Naive B cell (primary cell): ENCODE measurements at regions not wholly inside any gene's neighbourhood (a gene's known extent, or its start where the extent isn't known, plus 50 kb on each side); places are given as distances from the start of the nearest gene placed in this dataset.

ENCODE experiments used
- ATAC-seq, 2 donors: fragments of 150-1000 bp; cut with Tn5 transposase; 2 replicates each; pipeline ENCODE4 v1.10.0; 2021; ENCODE audit warnings: low read depth in 2 of 2, mild to moderate bottlenecking in 2 of 2, moderate library complexity in 2 of 2
- DNase-seq: peaks from one replicate; pipeline ENCODE4 v3.0.0; 2022
- H3K27ac Mint-ChIP-seq, 6 donors: one replicate each; pipeline ENCODE4 v1.8.0; 2020 to 2022; ENCODE audit warnings: mild to moderate bottlenecking in 6 of 6, mixed read lengths in 6 of 6, moderate library complexity in 5 of 6, inconsistent platforms in 2 of 6
- H3K27me3 Mint-ChIP-seq, 3 donors: one replicate each; pipeline ENCODE4 v1.8.0; 2021 to 2022; ENCODE audit warnings: mixed read lengths in 3 of 3, mild to moderate bottlenecking in 1 of 3
- H3K36me3 Mint-ChIP-seq, 2 donors: one replicate each; pipeline ENCODE4 v1.8.0; 2020 to 2022; ENCODE audit warnings: mixed read lengths in 2 of 2, inconsistent platforms in 1 of 2, mild to moderate bottlenecking in 1 of 2
- H3K4me1 Mint-ChIP-seq, 3 donors: one replicate each; pipeline ENCODE4 v1.8.0; 2020 to 2022; ENCODE audit warnings: mixed read lengths in 3 of 3, inconsistent platforms in 1 of 3, mild to moderate bottlenecking in 1 of 3, moderate library complexity in 1 of 3
- H3K4me3 Mint-ChIP-seq, 8 donors: one replicate each; pipeline ENCODE4 v1.8.0; 2020 to 2022; ENCODE audit warnings: mild to moderate bottlenecking in 8 of 8, mixed read lengths in 8 of 8, moderate library complexity in 8 of 8, inconsistent platforms in 2 of 8
- H3K9me3 Mint-ChIP-seq, 7 donors: one replicate each; pipeline ENCODE4 v1.8.0; 2020 to 2022; ENCODE audit warnings: mixed read lengths in 7 of 7, mild to moderate bottlenecking in 5 of 7, inconsistent platforms in 2 of 7, moderate library complexity in 1 of 7

DNA sequence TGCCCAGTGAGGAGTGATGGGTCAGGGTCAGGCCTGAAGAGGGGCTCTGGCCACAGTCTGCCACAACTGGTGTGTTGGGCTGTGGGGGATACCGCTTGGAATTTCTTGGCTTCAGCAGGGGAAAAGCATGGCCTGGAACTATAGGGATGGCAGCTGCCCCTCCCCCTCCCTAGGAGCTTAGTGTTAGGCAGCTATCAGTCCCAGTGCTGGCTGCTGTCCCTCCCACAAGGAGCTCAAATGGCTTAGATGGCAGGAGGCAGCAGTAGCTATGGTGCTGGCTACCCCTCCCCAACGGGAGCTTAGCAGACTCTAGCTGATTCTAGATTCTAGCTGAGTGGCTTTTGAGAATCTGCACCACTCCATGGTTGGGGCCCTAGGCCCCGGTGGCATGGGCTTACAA is 414.5 kb upstream of the HSF2 start:
- DNase-seq (no peak), ATAC-seq (no peak)
- Mint-ChIP-seq H3K27me3 (no peaks in the 10 kb centered on the region), H3K36me3 (no peaks in the 10 kb centered on the region), H3K4me1 (no peaks in the 10 kb centered on the region), H3K27ac (no peak overlapping the region), H3K4me3 (no peak overlapping the region), H3K9me3 (peaks cover 0 to 20% (median 9%) of the 10 kb centered on the region in 7 donors)

DNA sequence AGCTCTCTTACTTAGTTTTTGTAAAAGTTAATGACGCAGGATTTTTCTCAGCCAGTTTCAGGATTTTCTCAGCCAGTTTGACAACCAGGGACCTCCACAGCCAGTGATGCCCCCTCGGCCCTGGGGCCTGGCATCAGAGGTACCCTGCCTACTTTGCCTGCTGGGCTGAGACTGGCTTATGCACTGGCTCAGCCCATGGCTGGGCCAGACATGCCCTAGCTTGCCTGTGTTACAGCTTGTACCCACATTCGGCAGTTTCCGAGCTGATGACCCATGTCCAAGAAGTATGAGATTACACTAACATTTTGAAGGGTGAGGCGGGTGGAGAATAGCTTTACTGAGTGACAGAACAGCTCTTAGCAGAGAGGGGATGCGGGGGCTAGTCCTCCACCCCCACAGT is 406.1 kb upstream of the HSF2 start:
- H3K27ac Mint-ChIP-seq = no peak overlapping the region
- H3K36me3 Mint-ChIP-seq = no peaks in the 10 kb centered on the region

DNA sequence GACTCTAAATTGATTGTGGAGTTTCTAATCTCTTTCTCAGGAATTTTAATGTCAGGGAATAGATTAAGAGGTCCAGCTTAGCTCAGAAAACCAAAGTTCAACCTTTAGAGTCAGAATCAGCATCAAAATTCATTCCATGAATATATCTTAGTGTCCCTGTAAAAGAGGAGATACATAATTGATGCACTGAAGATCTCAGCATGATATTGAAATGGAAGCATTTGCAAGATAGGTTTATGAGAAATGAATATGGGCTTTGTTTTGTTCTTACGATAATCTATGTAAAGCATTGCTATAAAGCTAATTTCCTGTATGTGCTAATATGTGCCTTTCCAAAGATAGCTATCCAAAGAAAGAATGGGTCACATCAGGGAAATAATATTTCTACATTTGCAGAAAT is 404.5 kb upstream of the HSF2 start:
- no peaks in the 10 kb centered on the region for H3K27me3 Mint-ChIP-seq
- no peak overlapping the region for H3K4me3 Mint-ChIP-seq
- no peak for ATAC-seq
- no peaks in the 10 kb centered on the region for H3K36me3 Mint-ChIP-seq
- no peak overlapping the region for H3K27ac Mint-ChIP-seq
- no peak for DNase-seq
- H3K4me1 Mint-ChIP-seq = no peaks in the 10 kb centered on the region
- H3K9me3 Mint-ChIP-seq = peaks cover 3 to 13% (median 5%) of the 10 kb centered on the region in 7 donors

More for the DNA sequence above, 406.1 kb upstream of the HSF2 start:
- DNase-seq = no peak
- H3K4me3 Mint-ChIP-seq = no peak overlapping the region
- H3K9me3 Mint-ChIP-seq = peaks cover 2 to 11% (median 5%) of the 10 kb centered on the region in 7 donors
- H3K27me3 Mint-ChIP-seq = no peaks in the 10 kb centered on the region
- ATAC-seq = no peak
- no peaks in the 10 kb centered on the region for H3K4me1 Mint-ChIP-seq

DNA sequence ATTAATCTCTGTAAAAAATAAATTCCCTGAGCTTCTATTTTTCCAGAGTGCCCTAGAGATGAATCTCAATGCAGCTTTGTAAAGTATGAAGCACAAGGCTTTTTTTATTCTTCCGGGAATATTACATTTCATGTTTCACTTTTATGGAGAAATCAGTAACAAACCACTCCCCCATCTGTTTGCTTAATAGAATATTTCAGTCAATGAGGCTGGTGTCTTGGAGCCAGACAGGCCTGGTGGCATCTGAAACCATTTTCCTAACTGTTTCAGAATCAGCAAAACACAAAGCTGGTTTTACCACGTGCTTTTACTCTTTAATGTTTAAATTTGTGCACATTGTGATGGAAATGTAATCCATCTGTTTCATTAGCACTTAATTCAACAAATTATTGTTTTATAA is 400.8 kb upstream of the HSF2 start:
- Mint-ChIP-seq H3K27me3 (no peaks in the 10 kb centered on the region), H3K36me3 (no peaks in the 10 kb centered on the region), H3K4me3 (no peak overlapping the region), H3K27ac (no peak overlapping the region), H3K9me3 (peaks cover 0 to 11% (median 3%) of the 10 kb centered on the region in 7 donors), H3K4me1 (no peaks in the 10 kb centered on the region)
- DNase-seq = no peak
- ATAC-seq = no peak

DNA sequence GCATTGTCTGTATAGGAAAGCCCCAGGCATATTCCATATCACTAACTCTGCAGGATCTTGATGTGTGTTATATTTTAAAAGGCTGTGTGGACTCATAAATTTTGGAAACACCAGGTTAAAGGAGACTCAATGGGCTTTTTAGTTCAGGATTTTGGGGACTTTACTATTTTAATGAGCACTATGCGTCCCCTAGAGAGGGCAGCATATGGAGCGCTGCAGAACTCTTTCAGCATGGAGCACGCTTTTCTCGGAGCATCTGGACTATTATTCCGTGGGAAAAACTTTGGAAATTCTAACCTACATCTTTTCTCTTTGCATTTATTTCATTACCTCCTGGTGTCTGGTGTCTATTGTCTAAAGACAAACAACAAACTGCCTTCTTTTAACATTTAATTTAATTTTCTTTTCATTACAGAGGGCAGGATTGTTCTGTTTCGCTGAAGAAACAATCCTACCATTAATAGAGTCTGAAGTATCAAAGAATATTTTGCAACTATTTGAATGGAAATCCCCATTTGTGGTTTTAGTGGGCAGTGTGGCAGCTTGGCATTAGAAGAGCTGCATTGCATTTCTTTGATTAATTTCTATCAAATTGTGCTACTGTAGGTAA is 399.9 kb upstream of the HSF2 start:
- H3K9me3 Mint-ChIP-seq = peaks cover 0 to 9% (median 3%) of the 10 kb centered on the region in 7 donors
- no peaks in the 10 kb centered on the region for H3K36me3 Mint-ChIP-seq
- H3K4me3 Mint-ChIP-seq = no peak overlapping the region
- ATAC-seq = no peak
- H3K27ac Mint-ChIP-seq = no peak overlapping the region
- no peaks in the 10 kb centered on the region for H3K27me3 Mint-ChIP-seq
- H3K4me1 Mint-ChIP-seq = no peaks in the 10 kb centered on the region
- DNase-seq = no peak

DNA sequence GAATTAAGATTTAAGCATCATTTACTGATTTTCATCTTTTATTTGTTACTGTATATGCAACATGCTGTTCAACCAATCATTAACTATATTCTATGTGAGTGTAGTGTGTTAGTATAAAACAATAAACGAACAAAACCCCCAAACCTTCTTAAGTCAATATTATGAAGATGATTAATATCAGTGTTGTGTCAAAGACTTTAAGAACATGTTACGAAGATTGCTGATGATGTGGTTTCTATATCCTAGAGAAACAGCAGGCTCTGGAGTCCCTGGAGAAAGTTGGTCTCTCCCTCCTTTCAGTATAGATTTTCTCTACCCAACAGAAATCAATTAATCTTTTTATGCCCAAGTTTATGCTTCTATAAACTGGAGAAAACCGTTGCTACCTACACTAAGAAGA is 393.8 kb upstream of the HSF2 start:
- H3K27ac Mint-ChIP-seq = no peak overlapping the region
- no peaks in the 10 kb centered on the region for H3K4me1 Mint-ChIP-seq
- H3K9me3 Mint-ChIP-seq = peaks cover 0 to 7% (median 0%) of the 10 kb centered on the region in 7 donors
- DNase-seq = no peak
- no peaks in the 10 kb centered on the region for H3K27me3 Mint-ChIP-seq
- H3K36me3 Mint-ChIP-seq = no peaks in the 10 kb centered on the region
- ATAC-seq = no peak
- no peak overlapping the region for H3K4me3 Mint-ChIP-seq

DNA sequence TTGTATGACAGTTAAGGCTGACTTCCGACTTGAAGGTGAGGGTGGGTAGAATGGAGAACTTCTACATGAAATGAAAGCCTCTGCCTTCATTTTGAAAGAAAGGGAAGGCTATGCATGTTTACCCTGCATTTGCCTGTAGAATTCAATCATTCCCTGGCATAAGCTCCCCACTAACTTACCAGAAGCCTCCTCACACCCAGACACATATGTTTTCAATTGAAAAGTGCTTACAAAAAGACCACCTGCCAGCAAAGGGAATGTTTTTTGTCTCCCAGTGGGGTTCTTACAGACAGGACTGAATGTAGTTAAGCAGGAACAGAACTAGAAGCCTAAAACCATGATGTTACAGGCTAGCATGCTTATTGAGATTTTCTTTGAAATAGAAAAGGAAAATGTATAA is 392.1 kb upstream of the HSF2 start:
- ATAC-seq (no peak), DNase-seq (no peak)
- H3K9me3 Mint-ChIP-seq = peaks cover 0 to 7% (median 0%) of the 10 kb centered on the region in 7 donors
- no peaks in the 10 kb centered on the region for H3K4me1 Mint-ChIP-seq
- H3K4me3 Mint-ChIP-seq = no peak overlapping the region
- no peaks in the 10 kb centered on the region for H3K36me3 Mint-ChIP-seq
- no peaks in the 10 kb centered on the region for H3K27me3 Mint-ChIP-seq
- H3K27ac Mint-ChIP-seq = no peak overlapping the region

DNA sequence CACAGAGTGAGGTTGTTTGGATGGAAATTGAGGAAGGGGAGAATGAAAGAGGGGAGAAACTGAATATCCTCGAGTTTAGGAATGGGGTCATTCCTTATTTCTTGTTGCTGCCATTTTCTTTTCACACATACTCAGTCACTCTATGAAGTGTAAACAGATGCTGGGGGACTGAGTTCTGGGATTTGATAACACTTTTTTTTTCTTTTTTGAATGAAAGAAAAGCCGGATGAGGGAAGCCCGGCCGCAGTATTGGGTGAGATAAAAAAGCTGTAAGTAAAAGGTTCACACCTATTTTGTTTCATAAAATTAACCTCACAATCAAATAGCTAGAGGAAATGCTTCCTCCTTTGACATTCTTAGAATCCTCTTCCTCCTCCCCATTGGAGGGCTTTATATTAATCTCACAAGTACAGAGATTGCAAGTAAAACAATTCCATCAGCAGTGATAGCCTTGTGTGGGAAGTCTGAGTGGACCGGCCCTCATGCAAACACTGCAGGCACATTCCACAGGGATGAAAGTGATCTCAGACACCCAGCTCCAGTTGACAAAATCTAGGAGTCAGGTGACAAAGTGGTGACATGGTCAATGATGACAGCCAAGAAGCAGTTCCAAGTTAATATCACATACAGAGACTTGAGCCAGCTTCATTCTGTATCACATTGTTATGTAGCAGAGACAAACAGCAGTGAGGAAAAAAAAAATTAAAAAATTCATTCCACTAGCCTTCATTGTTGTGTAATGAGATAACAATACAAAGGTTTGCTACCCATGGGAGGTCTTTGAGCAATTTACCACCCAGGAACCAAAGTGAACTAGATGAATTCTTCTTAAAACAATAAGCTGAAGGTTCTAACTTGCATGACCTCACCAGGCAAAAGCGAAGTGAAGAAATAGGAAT is 391.1 kb upstream of the HSF2 start:
- Mint-ChIP-seq H3K9me3 (peaks cover 0 to 7% (median 0%) of the 10 kb centered on the region in 7 donors), H3K27me3 (no peaks in the 10 kb centered on the region), H3K4me3 (no peak overlapping the region), H3K36me3 (no peaks in the 10 kb centered on the region), H3K27ac (no peak overlapping the region), H3K4me1 (no peaks in the 10 kb centered on the region)
- DNase-seq (no peak), ATAC-seq (no peak)

DNA sequence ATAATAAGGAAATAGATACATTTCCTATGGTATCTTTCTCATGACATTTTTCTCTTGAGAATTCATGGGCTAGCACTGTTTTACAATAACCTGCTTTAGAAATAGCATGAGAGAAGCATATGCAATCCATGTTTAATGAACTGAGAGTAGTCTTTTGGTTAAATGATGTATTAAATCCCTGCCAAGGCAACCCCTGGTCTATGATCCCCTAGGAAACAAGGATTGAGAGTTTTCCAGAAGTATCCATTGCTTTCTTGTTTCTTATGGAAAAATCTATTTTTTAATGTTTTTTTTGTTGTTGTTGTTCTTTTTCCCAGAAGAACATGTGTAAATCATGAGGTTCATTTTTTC is 390.5 kb upstream of the HSF2 start:
- H3K4me1 Mint-ChIP-seq = no peaks in the 10 kb centered on the region
- no peaks in the 10 kb centered on the region for H3K27me3 Mint-ChIP-seq
- H3K9me3 Mint-ChIP-seq = peaks cover 0 to 6% (median 0%) of the 10 kb centered on the region in 7 donors
- no peak for ATAC-seq
- no peaks in the 10 kb centered on the region for H3K36me3 Mint-ChIP-seq
- H3K27ac Mint-ChIP-seq = no peak overlapping the region
- no peak for DNase-seq
- no peak overlapping the region for H3K4me3 Mint-ChIP-seq

DNA sequence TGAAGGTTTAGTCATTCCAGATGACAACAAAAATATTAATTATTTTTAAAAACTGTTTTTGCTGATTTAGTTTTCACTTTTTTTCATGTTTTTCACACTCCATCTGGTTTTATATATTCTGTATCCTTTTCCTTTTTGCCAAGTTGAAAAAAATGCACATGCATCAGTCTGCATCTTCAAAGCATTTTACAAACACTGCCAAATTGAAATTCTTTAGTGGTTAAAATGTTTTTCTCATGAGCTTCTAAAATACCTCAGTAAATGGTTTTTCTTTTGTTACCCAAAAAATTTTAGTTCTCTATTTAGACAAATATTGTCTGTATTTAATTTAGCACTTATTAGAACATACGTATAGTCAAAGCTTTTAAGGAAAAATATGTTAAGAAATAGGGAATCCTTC is 386.9 kb upstream of the HSF2 start:
- Mint-ChIP-seq H3K36me3 (no peaks in the 10 kb centered on the region), H3K27me3 (no peaks in the 10 kb centered on the region), H3K4me3 (no peak overlapping the region), H3K27ac (no peak overlapping the region), H3K9me3 (peaks cover 0 to 2% (median 0%) of the 10 kb centered on the region in 7 donors), H3K4me1 (no peaks in the 10 kb centered on the region)
- ATAC-seq (no peak), DNase-seq (no peak)

DNA sequence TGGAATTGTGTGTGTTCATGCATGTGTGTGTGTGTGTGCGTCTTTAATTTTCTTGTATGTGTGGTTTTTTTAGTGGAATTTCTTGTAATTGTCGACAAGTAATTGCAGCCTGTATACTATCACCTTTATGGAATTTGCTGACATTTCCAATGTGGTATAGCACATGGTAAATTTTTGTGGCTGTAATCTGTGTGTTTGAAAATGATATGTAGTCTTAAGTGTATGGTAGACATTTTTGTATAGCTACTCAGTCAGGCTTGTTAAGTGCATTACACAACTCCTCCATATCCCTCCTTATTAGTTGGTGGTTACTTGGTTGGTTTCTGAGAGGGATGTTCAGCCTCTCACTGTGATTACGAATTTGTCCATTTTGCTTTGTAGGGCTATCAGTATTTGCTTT is 384.5 kb upstream of the HSF2 start:
- ATAC-seq (no peak), DNase-seq (no peak)
- H3K36me3 Mint-ChIP-seq = no peaks in the 10 kb centered on the region
- H3K9me3 Mint-ChIP-seq = peaks cover 0 to 2% (median 0%) of the 10 kb centered on the region in 7 donors
- H3K27me3 Mint-ChIP-seq = no peaks in the 10 kb centered on the region
- H3K4me1 Mint-ChIP-seq = no peaks in the 10 kb centered on the region
- H3K4me3 Mint-ChIP-seq = no peak overlapping the region
- H3K27ac Mint-ChIP-seq = no peak overlapping the region

DNA sequence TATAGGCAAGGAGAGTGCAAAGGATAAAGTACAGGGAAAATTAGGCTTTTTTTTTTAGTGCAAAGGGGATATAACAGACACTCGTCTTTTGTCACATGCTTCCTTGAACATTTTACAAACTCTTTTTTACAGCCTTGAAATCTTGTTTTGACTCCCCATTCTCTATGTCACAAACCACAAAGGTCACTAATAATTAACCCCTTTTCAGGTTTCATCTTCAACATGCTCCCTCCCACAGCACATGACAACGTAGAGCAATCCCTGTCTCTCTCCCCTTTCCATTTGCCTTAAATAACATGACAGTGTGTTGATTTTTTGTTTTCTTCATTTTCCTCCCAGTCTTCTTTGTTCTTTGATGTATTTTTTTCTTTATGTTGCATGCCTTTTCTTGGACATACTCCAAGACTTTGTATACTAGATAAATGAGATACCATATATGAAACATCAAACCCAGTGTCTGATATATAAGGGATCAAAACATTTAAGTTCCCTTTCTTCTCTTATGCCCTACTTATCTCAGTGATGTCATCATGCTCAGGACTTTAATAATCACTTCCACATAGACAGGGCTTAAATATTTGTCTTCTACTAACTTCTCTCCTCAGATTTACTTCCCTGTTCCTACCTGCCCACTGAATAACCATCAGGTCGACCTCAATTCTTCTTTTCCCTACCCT is 378.7 kb upstream of the HSF2 start:
- Mint-ChIP-seq H3K36me3 (no peaks in the 10 kb centered on the region), H3K27me3 (no peaks in the 10 kb centered on the region), H3K27ac (no peak overlapping the region), H3K4me3 (no peak overlapping the region), H3K9me3 (peaks cover 0 to 3% (median 0%) of the 10 kb centered on the region in 7 donors), H3K4me1 (no peaks in the 10 kb centered on the region)
- DNase-seq (no peak), ATAC-seq (no peak)

DNA sequence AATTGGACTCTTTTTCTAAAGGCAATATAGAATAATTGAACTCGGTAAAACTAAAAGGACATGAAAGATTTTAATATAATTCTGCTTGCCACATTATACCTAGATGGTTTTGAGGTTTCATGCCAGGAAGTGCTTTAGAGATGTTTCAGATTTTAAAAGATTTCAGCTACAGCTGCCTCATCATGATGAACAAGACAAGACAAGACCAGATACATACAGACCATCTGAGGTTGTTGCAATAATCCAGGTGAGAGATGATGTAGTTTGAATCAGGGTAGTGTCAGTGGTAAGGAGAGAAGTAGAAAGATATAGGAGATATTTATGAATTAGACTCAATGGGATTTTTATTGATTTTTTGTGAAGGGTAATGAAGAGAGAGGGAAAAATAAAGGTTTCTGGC is 374.3 kb upstream of the HSF2 start:
- ATAC-seq (no peak), DNase-seq (no peak)
- Mint-ChIP-seq H3K4me3 (no peak overlapping the region), H3K36me3 (no peaks in the 10 kb centered on the region), H3K27ac (no peak overlapping the region), H3K9me3 (peaks cover 0 to 3% (median 0%) of the 10 kb centered on the region in 7 donors), H3K27me3 (peaks cover 0 to 7% (median 0%) of the 10 kb centered on the region in 3 donors), H3K4me1 (no peaks in the 10 kb centered on the region)
